GM23338 (cell line): ENCODE measurements at regions not wholly inside any gene's neighbourhood (a gene's known extent, or its start where the extent isn't known, plus 50 kb on each side); places are given as distances from the start of the nearest gene placed in this dataset.

Experiments
- EZH2 ChIP-seq: fragments of 200-600 bp; sonication (generic); IDR thresholded peaks from one replicate; pipeline ENCODE4 v1.8.0; 2017; ENCODE audit warnings: antibody characterized with exemption, mild to moderate bottlenecking, low read depth; ENCODE audit not compliant: unreplicated experiment
- EZH2phosphoT487 ChIP-seq: fragments of 200-600 bp; sonication (generic); IDR thresholded peaks from one replicate; pipeline ENCODE4 v1.8.1; 2018; ENCODE audit warnings: antibody characterized with exemption; ENCODE audit not compliant: unreplicated experiment
- POLR2AphosphoS5 ChIP-seq: IDR thresholded peaks from 2 replicates; pipeline ENCODE4 v1.6.1; 2016; ENCODE audit warnings: antibody characterized with exemption, low read depth
- TF ChIP-seq, protein P1 (sequence below), 2 experiments: fragments of 200-600 bp in 1 of 2; sonication (generic) in 1 of 2; conservative IDR thresholded peaks; 2 replicates each; pipeline versions ENCODE4 v1.5.1 to v1.6.1; 2016 to 2017; ENCODE audit warnings: antibody characterized with exemption in 2 of 2, low read depth in 2 of 2, mild to moderate bottlenecking in 2 of 2, moderate library complexity in 1 of 2
- TF ChIP-seq, protein P2 (sequence below): IDR thresholded peaks from 2 replicates; pipeline ENCODE4 v1.6.1; 2016; ENCODE audit warnings: antibody characterized with exemption

DNA sequence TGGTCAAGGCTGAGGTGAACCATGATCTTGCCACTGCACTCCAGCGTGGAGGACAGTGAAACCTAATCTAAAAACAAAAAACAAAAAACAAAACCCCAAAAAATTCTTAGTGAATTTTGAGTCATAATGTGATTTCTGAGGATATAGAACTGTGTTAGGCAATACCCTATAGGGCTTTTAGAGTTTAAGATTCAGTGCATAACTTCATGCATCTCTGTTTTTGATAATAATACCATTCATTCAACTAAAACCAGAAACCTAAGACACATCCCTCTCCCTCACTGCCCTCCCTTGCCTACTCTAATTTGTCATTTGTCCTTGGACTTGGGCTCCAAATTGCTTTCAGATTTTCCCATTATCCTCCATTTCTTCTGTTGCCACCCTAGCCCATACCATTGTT lies 405.7 kb upstream of the EDIL3 start:
- TF ChIP-seq, protein P1, sequence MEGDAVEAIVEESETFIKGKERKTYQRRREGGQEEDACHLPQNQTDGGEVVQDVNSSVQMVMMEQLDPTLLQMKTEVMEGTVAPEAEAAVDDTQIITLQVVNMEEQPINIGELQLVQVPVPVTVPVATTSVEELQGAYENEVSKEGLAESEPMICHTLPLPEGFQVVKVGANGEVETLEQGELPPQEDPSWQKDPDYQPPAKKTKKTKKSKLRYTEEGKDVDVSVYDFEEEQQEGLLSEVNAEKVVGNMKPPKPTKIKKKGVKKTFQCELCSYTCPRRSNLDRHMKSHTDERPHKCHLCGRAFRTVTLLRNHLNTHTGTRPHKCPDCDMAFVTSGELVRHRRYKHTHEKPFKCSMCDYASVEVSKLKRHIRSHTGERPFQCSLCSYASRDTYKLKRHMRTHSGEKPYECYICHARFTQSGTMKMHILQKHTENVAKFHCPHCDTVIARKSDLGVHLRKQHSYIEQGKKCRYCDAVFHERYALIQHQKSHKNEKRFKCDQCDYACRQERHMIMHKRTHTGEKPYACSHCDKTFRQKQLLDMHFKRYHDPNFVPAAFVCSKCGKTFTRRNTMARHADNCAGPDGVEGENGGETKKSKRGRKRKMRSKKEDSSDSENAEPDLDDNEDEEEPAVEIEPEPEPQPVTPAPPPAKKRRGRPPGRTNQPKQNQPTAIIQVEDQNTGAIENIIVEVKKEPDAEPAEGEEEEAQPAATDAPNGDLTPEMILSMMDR (conservative IDR thresholded peaks at IDR 0.05; ENCODE audit: low read depth in 2 of 2): no peak
- TF ChIP-seq EZH2 (no peak), POLR2AphosphoS5 (no peak), EZH2phosphoT487 (no peak)
- TF ChIP-seq, protein P2, sequence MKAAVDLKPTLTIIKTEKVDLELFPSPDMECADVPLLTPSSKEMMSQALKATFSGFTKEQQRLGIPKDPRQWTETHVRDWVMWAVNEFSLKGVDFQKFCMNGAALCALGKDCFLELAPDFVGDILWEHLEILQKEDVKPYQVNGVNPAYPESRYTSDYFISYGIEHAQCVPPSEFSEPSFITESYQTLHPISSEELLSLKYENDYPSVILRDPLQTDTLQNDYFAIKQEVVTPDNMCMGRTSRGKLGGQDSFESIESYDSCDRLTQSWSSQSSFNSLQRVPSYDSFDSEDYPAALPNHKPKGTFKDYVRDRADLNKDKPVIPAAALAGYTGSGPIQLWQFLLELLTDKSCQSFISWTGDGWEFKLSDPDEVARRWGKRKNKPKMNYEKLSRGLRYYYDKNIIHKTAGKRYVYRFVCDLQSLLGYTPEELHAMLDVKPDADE: no peak
